ENCODE measurements at regions not wholly inside any gene's neighbourhood (a gene's known extent, or its start where the extent isn't known, plus 50 kb on each side); places are given as distances from the start of the nearest gene placed in this dataset.

DNA sequence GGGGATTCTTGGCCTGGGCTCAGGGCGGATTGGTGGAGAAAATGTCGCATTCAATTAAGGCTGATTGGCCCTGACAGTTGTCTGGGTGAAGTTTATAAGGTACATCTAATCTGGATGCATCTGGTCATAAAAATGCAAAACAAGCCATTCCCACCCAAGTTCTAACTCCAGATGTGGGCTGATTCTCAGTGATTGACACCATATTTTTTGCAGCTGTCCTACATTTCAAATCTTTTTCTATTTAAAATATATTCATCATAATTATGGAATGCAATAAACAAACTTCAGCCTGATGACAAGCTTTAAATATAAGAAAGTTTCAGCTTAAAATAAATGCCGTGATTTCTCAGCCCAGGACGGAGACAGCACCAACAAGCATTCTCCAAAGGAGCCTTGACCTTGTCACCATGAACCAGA lies 146.4 kb upstream of the SMIM23 start:
- WGBS, 2 experiments (ENCODE audit: extremely low coverage in 1 of 2, insufficient coverage in 1 of 2, insufficient read length in 1 of 2, insufficient replicate concordance in 2 of 2, low coverage in 1 of 2, low lambda C conversion rate in 2 of 2, missing lambda C conversion rate in 1 of 2), result 67% methylated on average over 4 of the region's 4 CpGs; no CpG with 5 or more reads in 1 of the 2 experiments

More for the DNA sequence above, 146.4 kb upstream of the SMIM23 start:
- Histone ChIP-seq H3K27me3 (replicated peaks in 1 of 4; ENCODE audit: control insufficient read depth in 3 of 4, extremely low read depth in 1 of 4, insufficient read depth in 3 of 4, low read length in 3 of 4) (no peaks in the 10 kb centered on the region; a peak in 1 of 7 replicates), H3K4me3 (ENCODE audit: extremely low read depth in 1 of 4, insufficient read depth in 2 of 4, low read depth in 3 of 4, low read length in 4 of 4) (no peak overlapping the region), H4K8ac (ENCODE audit: extremely low read depth, insufficient read depth, low read length) (no peak overlapping the region; the same call in 1 of the 2 replicates), H4K91ac (replicated peaks; ENCODE audit: insufficient read length, low read length) (no peak overlapping the region), H2AK5ac (ENCODE audit: low read depth, low read length) (no peak overlapping the region), H3K56ac (replicated peaks; ENCODE audit: insufficient read length, low read depth, low read length) (no peak overlapping the region), H2BK5ac (ENCODE audit: low read depth, low read length) (no peak overlapping the region), H2AFZ (ENCODE audit: low read length) (no peak overlapping the region), H3K18ac (ENCODE audit: extremely low read depth, low read length) (no peak overlapping the region), H3K79me1 (ENCODE audit: low read depth, low read length) (no peaks in the 10 kb centered on the region), H3K9me3 (ENCODE audit: insufficient read depth in 2 of 2, low read depth in 1 of 2, low read length in 1 of 2) (no peaks in the 10 kb centered on the region), H3K79me2 (ENCODE audit: control insufficient read depth in 1 of 2, insufficient read depth in 2 of 2, low read length in 2 of 2) (no peaks in the 10 kb centered on the region), H3K9ac (replicated peaks in 1 of 4; ENCODE audit: extremely low read depth in 1 of 4, low read depth in 3 of 4, low read length in 3 of 4) (no peak overlapping the region), H3K4me2 (ENCODE audit: insufficient read depth in 1 of 2, low read depth in 2 of 2, low read length in 2 of 2) (no peak overlapping the region), H3K14ac (ENCODE audit: insufficient read length) (no peak overlapping the region), H3K4me1 (replicated peaks in 1 of 4; ENCODE audit: control insufficient read depth in 3 of 4, insufficient read depth in 4 of 4, low read length in 3 of 4) (no peaks in the 10 kb centered on the region), H3K4ac (replicated peaks; ENCODE audit: insufficient read length, low read depth, low read length) (no peak overlapping the region), H2BK120ac (replicated peaks; ENCODE audit: low read depth, low read length) (no peak overlapping the region), H4K20me1 (replicated peaks in 1 of 2; ENCODE audit: control insufficient read depth in 1 of 2, insufficient read depth in 2 of 2, low read length in 2 of 2) (no peaks in the 10 kb centered on the region), H2BK15ac (ENCODE audit: low read length) (no peak overlapping the region), H3K36me3 (ENCODE audit: control insufficient read depth in 2 of 4, insufficient read depth in 4 of 4, low read length in 3 of 4) (no peaks in the 10 kb centered on the region), H3K23me2 (ENCODE audit: low read depth, low read length) (peaks cover 2% of the 10 kb centered on the region; the same call in 1 of the 2 replicates), H3K27ac (ENCODE audit: low read depth, low read length) (no peak overlapping the region), H2BK12ac (ENCODE audit: low read depth, low read length) (no peak overlapping the region), H2BK20ac (ENCODE audit: low read length) (no peak overlapping the region), H4K5ac (ENCODE audit: insufficient read length, low read depth, low read length) (no peak overlapping the region), H3K23ac (ENCODE audit: insufficient read length) (no peak overlapping the region)
- POLR2A ChIA-PET (ENCODE audit: partially characterized antibody), result interaction anchor here (0.5 kb wide), 1 partner anchor 14 kb away, joined by 3 read pairs; no protein-coding TSS in a partner anchor
- TF ChIP-seq ASH2L (IDR thresholded peaks at IDR 0.05; ENCODE audit: low read length), result no peak
- no peak for TF ChIP-seq HDAC2 (IDR thresholded peaks at IDR 0.05; ENCODE audit: borderline replicate concordance in 1 of 2, low read depth in 2 of 2, low read length in 2 of 2)
- TF ChIP-seq CHD2 (IDR thresholded peaks at IDR 0.05; ENCODE audit: low read length), result no peak
- no peak for TF ChIP-seq CREB1 (IDR thresholded peaks at IDR 0.05)
- TF ChIP-seq MAX (IDR thresholded peaks at IDR 0.05), result no peak
- CTCF ChIA-PET (ENCODE audit: partially characterized antibody), result interaction anchor here (0.9 to 3.5 kb wide), 7 partner anchors 9 to 175 kb away, joined by 3 to 23 read pairs (median 4); no protein-coding TSS in a partner anchor
- DNase-seq (ENCODE audit: low read depth in 1 of 2, low spot score in 2 of 2) (no peak), FAIRE-seq (no peak)

Measured in H1 (cell line).